BJ (cell line): ENCODE measurements at regions not wholly inside any gene's neighbourhood (a gene's known extent, or its start where the extent isn't known, plus 50 kb on each side); places are given as distances from the start of the nearest gene placed in this dataset.

Source experiments
- CTCF ChIA-PET: fragments of 350-600 bp; formaldehyde crosslinking; extraction: SDS; loops from one replicate; lab custom pipeline; 2021; ENCODE audit warnings: antibody characterized with exemption, inconsistent platforms; lab: Yijun Ruan, JAX
- POLR2A ChIA-PET: fragments of 300-600 bp; sonication (Branson Sonifier 250); formaldehyde crosslinking; extraction: SDS; loops from one replicate; lab custom pipeline; 2021; ENCODE audit warnings: antibody characterized with exemption; lab: Charles Lee
- DNase-seq: peaks from one replicate; pipeline ENCODE4 v3.0.0-alpha.2; 2011; ENCODE audit warnings: low read depth
- H3K27me3 ChIP-seq: 2 replicates; pipeline ENCODE4 v1.6.0; 2011; ENCODE audit warnings: low read length; ENCODE audit not compliant: control insufficient read depth, insufficient read depth
- H3K36me3 ChIP-seq: 2 replicates; pipeline ENCODE4 v1.5.1; 2011; ENCODE audit warnings: low read length; ENCODE audit not compliant: control insufficient read depth, insufficient read depth
- H3K4me3 ChIP-seq: 2 replicates; pipeline ENCODE4 v1.5.1; 2011; ENCODE audit warnings: low read depth, mild to moderate bottlenecking, control low read depth, low read length
- TF ChIP-seq, protein P1 (sequence below): IDR thresholded peaks from 2 replicates; pipeline ENCODE4 v1.5.1; 2011; ENCODE audit warnings: low read depth, mild to moderate bottlenecking, control low read depth, inconsistent platforms, low read length, moderate library complexity; ENCODE audit not compliant: insufficient read depth

DNA sequence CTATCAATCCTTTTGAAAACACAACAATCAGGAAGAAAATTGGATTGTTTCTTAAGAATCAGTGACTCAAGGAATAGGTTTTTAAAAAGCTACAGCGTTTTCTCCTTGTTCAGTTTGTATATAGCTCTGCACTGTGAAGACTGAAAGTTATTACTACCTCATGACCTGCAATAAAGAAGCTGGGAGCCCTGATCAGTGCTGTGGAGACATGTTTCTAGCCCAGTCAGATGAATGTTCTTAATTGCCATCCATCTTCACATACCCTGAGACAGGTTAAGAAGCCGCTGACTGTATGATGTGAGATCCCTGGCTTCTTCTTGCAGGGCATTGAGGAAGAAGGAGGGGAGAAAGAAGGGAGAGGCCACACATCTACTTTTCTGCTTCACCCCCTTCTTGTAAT lies 58.0 kb upstream of the VWC2 start:
- Histone ChIP-seq H3K27me3 (no peaks in the 10 kb centered on the region), H3K4me3 (no peak overlapping the region), H3K36me3 (no peaks in the 10 kb centered on the region)
- POLR2A ChIA-PET: no interaction called here
- no peak for DNase-seq
- TF ChIP-seq, protein P1, sequence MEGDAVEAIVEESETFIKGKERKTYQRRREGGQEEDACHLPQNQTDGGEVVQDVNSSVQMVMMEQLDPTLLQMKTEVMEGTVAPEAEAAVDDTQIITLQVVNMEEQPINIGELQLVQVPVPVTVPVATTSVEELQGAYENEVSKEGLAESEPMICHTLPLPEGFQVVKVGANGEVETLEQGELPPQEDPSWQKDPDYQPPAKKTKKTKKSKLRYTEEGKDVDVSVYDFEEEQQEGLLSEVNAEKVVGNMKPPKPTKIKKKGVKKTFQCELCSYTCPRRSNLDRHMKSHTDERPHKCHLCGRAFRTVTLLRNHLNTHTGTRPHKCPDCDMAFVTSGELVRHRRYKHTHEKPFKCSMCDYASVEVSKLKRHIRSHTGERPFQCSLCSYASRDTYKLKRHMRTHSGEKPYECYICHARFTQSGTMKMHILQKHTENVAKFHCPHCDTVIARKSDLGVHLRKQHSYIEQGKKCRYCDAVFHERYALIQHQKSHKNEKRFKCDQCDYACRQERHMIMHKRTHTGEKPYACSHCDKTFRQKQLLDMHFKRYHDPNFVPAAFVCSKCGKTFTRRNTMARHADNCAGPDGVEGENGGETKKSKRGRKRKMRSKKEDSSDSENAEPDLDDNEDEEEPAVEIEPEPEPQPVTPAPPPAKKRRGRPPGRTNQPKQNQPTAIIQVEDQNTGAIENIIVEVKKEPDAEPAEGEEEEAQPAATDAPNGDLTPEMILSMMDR: no peak
- CTCF ChIA-PET: no interaction called here

DNA sequence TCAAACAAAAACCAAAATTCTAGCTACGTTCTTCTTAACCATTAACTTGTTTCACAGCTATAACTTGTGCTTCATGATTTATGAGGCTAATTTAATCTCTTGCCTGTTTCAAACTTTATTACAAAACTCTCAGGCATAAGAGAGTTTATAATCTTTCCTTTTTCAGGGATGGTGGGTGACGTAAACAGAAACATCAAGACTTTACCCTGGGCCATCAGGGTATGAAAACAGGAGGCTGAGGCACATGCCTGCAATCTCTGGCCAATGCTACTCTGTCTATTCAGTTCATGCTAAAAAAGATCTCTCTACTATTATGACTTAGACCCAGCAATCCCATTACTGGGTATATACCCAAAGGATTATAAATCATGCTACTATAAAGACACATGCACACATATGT lies 55.9 kb upstream of the VWC2 start:
- Histone ChIP-seq H3K27me3 (no peaks in the 10 kb centered on the region), H3K36me3 (no peaks in the 10 kb centered on the region), H3K4me3 (no peak overlapping the region)
- DNase-seq: no peak
- POLR2A ChIA-PET: no interaction called here
- CTCF ChIA-PET: no interaction called here
- TF ChIP-seq, protein P1: no peak

DNA sequence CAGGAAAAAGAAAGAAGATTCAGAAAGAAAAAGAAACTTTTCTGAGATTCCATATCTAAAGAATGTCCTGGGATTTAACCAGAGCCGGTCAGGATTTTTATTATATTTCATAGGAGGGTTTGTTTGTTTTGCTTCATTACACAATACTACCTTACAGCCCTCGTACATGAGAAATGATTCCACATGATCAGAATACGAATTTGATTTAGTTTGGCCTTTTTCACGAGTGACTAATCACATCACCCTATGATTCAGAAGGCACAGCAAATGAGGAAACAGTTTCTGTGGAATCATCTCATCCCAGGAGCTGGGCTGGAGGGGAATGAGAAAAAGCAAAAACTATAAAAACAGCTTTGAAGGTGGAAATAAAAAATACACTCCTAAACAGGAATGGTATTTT lies 54.7 kb upstream of the VWC2 start:
- TF ChIP-seq, protein P1: no peak
- ChIA-PET CTCF (no interaction called here), POLR2A (no interaction called here)
- Histone ChIP-seq H3K4me3 (no peak overlapping the region), H3K36me3 (no peaks in the 10 kb centered on the region), H3K27me3 (no peaks in the 10 kb centered on the region)
- no peak for DNase-seq

DNA sequence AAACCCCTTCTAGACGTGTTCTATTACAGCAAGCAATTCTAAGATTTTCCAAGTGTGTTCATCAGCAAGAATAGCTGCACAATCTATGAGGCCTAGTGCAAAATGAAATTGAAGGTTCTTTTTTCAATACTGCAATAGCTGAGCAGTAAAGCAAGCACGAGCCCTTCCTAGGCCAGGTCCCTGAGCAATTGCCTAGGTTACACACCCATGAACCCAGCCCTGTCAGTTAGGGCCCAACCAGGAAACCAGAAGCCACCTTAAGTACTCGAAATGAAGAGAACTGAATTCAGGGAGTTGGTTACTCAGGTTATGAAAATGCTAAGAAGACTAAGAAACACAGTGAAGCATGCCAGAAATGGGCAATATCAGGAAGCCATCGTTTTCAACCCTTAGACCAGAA lies 52.0 kb upstream of the VWC2 start:
- ChIA-PET CTCF (no interaction called here), POLR2A (no interaction called here)

More for the DNA sequence above, 52.0 kb upstream of the VWC2 start:
- TF ChIP-seq, protein P1: no peak
- Histone ChIP-seq H3K27me3 (no peaks in the 10 kb centered on the region), H3K36me3 (no peaks in the 10 kb centered on the region), H3K4me3 (no peak overlapping the region)
- DNase-seq: no peak
